ENCODE measurements at regions not wholly inside any gene's neighbourhood (a gene's known extent, or its start where the extent isn't known, plus 50 kb on each side); places are given as distances from the start of the nearest gene placed in this dataset.
"Not testable (repeated sequence)": the region's sequence is repeated elsewhere in the genome, so short reads cannot be mapped to it uniquely, and the experiment has no call there.

GRCh38 chr12:63508543-63508942 is 159.8 kb downstream of the DPY19L2 start:
- DNase-seq: no peak

- no peak for DNase-seq
Observed at GRCh38 chr12:63499567-63499966, 168.7 kb downstream of the DPY19L2 start.

- DNase-seq: no peak
Observed at GRCh38 chr12:63498239-63498638, 170.1 kb downstream of the DPY19L2 start.

- no peak for DNase-seq
Observed at GRCh38 chr12:63496654-63497053, 171.6 kb downstream of the DPY19L2 start.

- DNase-seq: no peak
Observed at GRCh38 chr12:63495974-63496373, 172.3 kb downstream of the DPY19L2 start.

GRCh38 chr12:63493357-63493756 is 174.9 kb downstream of the DPY19L2 start:
- DNase-seq: not testable (repeated sequence)

GRCh38 chr12:63480186-63480585 is 188.1 kb downstream of the DPY19L2 start:
- no peak for DNase-seq

GRCh38 chr12:63470161-63470560 is 198.1 kb downstream of the DPY19L2 start:
- no peak for DNase-seq

GRCh38 chr12:63467951-63468350 is 200.3 kb downstream of the DPY19L2 start:
- no peak for DNase-seq

- DNase-seq: no peak
Observed at GRCh38 chr12:63457857-63458256, 210.4 kb downstream of the DPY19L2 start.

- DNase-seq: no peak
Observed at GRCh38 chr12:63457428-63457827, 210.9 kb downstream of the DPY19L2 start.

GRCh38 chr12:63450816-63451215 is 217.5 kb downstream of the DPY19L2 start:
- DNase-seq: no peak

GRCh38 chr12:63450334-63450733 is 218.0 kb downstream of the DPY19L2 start:
- no peak for DNase-seq

- no peak for DNase-seq
Observed at GRCh38 chr12:63445224-63445880, 222.9 kb downstream of the DPY19L2 start.

GRCh38 chr12:63440048-63440447 is 228.2 kb downstream of the DPY19L2 start:
- no peak for DNase-seq

GRCh38 chr12:63434384-63434783 is 233.9 kb downstream of the DPY19L2 start:
- DNase-seq: not testable (repeated sequence)

GRCh38 chr12:63427969-63428368 is 240.3 kb downstream of the DPY19L2 start:
- not testable (repeated sequence) for DNase-seq

GRCh38 chr12:63427029-63427428 is 241.3 kb downstream of the DPY19L2 start:
- not testable (repeated sequence) for DNase-seq

- no peak for DNase-seq
Observed at GRCh38 chr12:63424671-63425070, 243.6 kb downstream of the DPY19L2 start.

- DNase-seq: no peak
Observed at GRCh38 chr12:63423839-63424238, 244.5 kb downstream of the DPY19L2 start.

- DNase-seq: peak; percentile 91
Observed at GRCh38 chr12:63420206-63420644, 248.1 kb downstream of the DPY19L2 start.

- no peak for DNase-seq
Observed at GRCh38 chr12:63419154-63419553, 249.1 kb downstream of the DPY19L2 start.

- no peak for DNase-seq
Observed at GRCh38 chr12:63416788-63417187, 251.5 kb downstream of the DPY19L2 start.

- no peak for DNase-seq
Observed at GRCh38 chr12:63415357-63415756, 252.9 kb downstream of the DPY19L2 start.

- DNase-seq: no peak
Observed at GRCh38 chr12:63410197-63410596, 258.1 kb downstream of the DPY19L2 start.

Measured in NCI-H1417 treated with DMSO at 0.1 percent for 48 hours (cell line).